HL-60 (cell line): ENCODE measurements at regions not wholly inside any gene's neighbourhood (a gene's known extent, or its start where the extent isn't known, plus 50 kb on each side); places are given as distances from the start of the nearest gene placed in this dataset.

Experiments used
- DNase-seq, 2 experiments: peaks; one replicate each; pipeline ENCODE4 v3.0.0-alpha.2; 2010 to 2020; ENCODE audit warnings: low read depth in 1 of 2, low spot score in 1 of 2
- H3K27ac ChIP-seq: fragments of 250-450 bp; sonication (Bioruptor Pico); replicated peaks from 2 replicates; pipeline ENCODE4 v1.5.1; 2020; ENCODE audit warnings: mild to moderate bottlenecking, moderate library complexity
- H3K27me3 ChIP-seq: fragments of 250-450 bp; sonication (Bioruptor Pico); 2 replicates; pipeline ENCODE4 v1.5.1; 2021; ENCODE audit warnings: mild to moderate bottlenecking, moderate library complexity; ENCODE audit not compliant: insufficient read depth, poor library complexity, severe bottlenecking
- H3K4me3 ChIP-seq: replicated peaks from 2 replicates; pipeline ENCODE4 v1.5.1; 2011; ENCODE audit warnings: mild to moderate bottlenecking, control low read depth, low read length; ENCODE audit not compliant: insufficient read depth
- CTCF ChIP-seq: IDR thresholded peaks from one replicate; pipeline ENCODE4 v1.5.1; 2011; ENCODE audit warnings: low read length, control low read depth, inconsistent platforms; ENCODE audit not compliant: insufficient read depth
- GABPA ChIP-seq: IDR thresholded peaks from 2 replicates; pipeline ENCODE4 v1.6.1; 2012; ENCODE audit warnings: low read depth
- POLR2AphosphoS5 ChIP-seq: IDR thresholded peaks from 2 replicates; pipeline ENCODE4 v1.6.1; 2012; ENCODE audit warnings: low read depth
- REST ChIP-seq: IDR thresholded peaks from 2 replicates; pipeline ENCODE4 v1.6.1; 2012; ENCODE audit warnings: low read depth; ENCODE audit not compliant: insufficient replicate concordance
- SPI1 ChIP-seq: IDR thresholded peaks from 2 replicates; pipeline ENCODE4 v1.6.1; 2012; ENCODE audit warnings: low read depth, mild to moderate bottlenecking, borderline replicate concordance

GRCh38 chr4:31081366-31081765 lies 361.2 kb downstream of the PCDH7 start:
- Histone ChIP-seq H3K4me3 (no peak overlapping the region), H3K27ac (no peak overlapping the region), H3K27me3 (no peaks in the 10 kb centered on the region)
- DNase-seq, result no peak
- TF ChIP-seq SPI1 (no peak), CTCF (no peak), REST (no peak), POLR2AphosphoS5 (no peak), GABPA (no peak)

GRCh38 chr4:31083456-31083855 lies 363.3 kb downstream of the PCDH7 start:
- H3K27me3 ChIP-seq, result no peaks in the 10 kb centered on the region
- TF ChIP-seq SPI1 (no peak), POLR2AphosphoS5 (no peak), CTCF (no peak), REST (no peak)
- no peak overlapping the region for H3K27ac ChIP-seq
- H3K4me3 ChIP-seq, result no peak overlapping the region
- no peak for DNase-seq

- DNase-seq, result no peak
- Histone ChIP-seq H3K27me3 (no peaks in the 10 kb centered on the region), H3K27ac (no peak overlapping the region), H3K4me3 (no peak overlapping the region)
- TF ChIP-seq REST, result no peak
- no peak for TF ChIP-seq POLR2AphosphoS5
- no peak for TF ChIP-seq GABPA
- TF ChIP-seq SPI1, result no peak
- TF ChIP-seq CTCF, result no peak
Observed at GRCh38 chr4:31084806-31085416, 364.7 kb downstream of the PCDH7 start.
